ENCODE measurements at regions not wholly inside any gene's neighbourhood (a gene's known extent, or its start where the extent isn't known, plus 50 kb on each side); places are given as distances from the start of the nearest gene placed in this dataset.

DNA sequence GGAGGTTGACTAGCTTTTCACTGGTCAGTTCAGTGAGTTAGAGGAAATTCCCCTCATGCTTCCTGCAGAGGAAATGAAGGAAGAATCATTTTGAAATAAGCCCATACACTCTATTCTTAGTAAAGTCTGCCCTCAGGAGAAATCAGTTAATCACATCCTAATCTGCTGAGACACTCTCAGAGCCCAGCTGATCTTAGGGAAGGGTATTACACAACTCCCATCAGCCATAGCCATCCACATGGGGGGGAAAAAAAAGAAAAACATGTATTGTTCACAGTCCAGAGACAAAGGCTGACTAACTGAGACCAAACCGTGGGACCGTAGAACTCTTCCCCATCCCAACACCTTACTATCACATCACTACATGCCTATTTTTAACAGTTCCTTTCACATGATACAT, 722.3 kb downstream of the CDH8 start:
- DNase-seq = no peak

DNA sequence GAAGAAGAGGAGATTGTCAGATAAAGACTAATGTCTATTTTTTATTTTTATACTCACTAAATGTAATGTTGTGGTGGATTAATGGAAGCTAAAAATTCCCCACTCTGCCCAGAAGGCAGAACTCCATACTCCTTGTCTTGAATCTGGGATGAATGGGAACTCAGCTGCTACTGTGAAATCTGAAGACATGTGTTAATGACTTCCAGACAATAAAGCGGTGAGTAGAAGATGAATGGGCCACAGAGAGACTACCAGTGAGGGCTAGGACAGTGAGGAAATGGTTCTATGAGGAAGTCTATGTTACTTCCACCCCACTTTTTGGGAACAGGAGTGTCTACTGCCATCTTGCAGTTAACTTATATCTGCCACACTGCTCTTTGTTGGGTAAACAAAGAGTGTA, 726.9 kb downstream of the CDH8 start:
- DNase-seq = no peak

GRCh38 chr16:61306204-61306603, 730.0 kb downstream of the CDH8 start:
- DNase-seq = no peak

GRCh38 chr16:61296814-61297213, 739.4 kb downstream of the CDH8 start:
- DNase-seq = no peak

DNA sequence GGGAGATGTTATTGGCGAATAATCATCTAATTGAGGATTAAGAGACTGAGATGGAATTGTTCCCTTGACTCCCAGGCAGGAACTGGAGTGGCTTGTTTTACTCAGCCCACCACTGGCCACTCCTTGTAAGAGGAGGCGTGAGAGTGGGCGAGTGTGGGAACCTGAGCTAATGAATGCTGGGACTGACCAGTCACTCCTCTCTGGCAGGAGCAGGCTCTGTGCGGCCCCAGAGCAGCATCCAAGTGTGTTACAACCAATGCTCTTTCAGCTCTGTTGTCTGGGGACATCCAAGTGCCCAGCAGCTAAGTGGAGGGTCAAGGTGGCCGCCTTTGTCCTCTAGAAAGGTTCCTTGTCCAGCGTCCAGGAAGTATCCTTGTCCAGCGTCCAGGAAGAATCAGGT, 739.9 kb downstream of the CDH8 start:
- no peak for DNase-seq

GRCh38 chr16:61295311-61295710, 740.9 kb downstream of the CDH8 start:
- DNase-seq = no peak

DNA sequence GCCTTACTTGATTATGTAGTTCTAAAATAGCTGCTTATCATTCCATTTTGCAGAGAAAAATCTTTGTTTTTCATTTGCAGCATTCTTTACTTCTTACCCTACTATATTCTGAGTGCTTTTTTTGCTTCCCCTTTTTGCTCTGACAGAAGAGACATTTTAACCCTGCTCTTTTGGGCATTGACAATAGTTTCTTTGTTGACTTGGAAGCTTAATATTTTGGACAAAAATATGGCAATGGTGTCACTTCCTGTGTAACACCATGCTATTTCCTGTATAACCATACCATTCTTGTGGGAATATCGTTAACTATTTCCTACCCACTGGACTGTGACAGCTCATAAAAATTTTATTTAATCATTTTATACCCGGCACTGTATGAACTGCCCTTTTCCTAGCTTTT, 747.1 kb downstream of the CDH8 start:
- no peak for DNase-seq

GRCh38 chr16:61277849-61278248, 758.4 kb downstream of the CDH8 start:
- no peak for DNase-seq

GRCh38 chr16:61274211-61274610, 762.0 kb downstream of the CDH8 start:
- no peak for DNase-seq

GRCh38 chr16:61270726-61271125, 765.5 kb downstream of the CDH8 start:
- DNase-seq = no peak

DNA sequence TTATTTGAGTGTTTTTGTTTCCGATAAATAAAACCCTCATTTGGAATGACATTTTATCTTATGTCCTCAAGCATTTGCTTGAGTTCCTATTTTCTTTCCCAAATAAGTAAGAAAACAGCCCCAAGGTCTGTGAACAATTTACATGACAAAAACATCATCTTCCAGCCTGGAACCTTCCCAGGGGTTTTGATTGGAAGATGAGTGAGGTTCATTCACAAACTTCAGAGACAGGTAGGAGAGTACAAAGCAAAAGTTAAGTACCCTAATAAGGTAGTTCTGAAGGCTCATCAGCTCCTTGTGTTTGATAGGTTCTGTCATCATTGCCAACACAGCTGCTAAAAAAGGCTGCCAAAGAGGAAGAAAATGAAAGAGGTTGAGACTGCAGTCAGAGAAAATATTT, 772.8 kb downstream of the CDH8 start:
- no peak for DNase-seq

GRCh38 chr16:61261315-61261714, 774.9 kb downstream of the CDH8 start:
- no peak for DNase-seq

DNA sequence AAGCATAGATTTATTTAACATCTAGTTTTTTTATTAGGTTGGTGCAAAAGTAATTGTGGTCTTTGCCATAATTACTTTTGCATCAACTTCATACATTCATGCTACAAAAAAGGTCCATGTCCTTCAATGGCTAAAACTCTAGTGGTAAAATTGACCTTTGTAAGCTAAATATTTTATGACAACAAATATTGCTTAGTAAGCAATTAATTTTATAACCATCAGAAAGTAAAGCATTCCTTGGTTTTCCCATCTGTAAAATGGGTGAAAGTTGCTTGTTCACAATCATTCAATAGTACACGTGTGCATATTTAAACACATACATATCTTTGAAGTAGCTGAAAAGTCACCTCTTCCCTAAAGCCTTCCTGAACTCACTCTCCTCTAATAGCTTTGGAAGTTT, 789.6 kb downstream of the CDH8 start:
- DNase-seq = no peak

DNA sequence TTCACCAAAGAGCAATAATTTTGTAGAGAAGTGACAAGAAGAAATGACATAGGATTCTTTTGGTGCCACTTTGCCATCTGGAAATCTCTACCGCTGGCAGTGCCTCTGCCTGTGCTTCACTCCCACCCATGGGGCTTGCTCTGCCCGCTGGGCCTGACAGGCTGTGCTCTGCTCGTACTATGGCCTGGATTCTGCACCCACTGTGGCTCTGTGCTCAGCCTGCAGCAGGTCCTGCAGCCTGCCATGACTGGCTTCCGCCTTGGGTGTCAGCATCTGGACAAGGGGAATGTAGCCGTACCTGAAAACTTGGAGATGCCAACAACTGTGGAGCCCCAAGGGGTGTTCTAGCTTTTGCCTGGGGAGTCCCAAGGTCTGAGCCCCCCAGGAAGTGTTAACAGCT, 792.3 kb downstream of the CDH8 start:
- DNase-seq = no peak

DNA sequence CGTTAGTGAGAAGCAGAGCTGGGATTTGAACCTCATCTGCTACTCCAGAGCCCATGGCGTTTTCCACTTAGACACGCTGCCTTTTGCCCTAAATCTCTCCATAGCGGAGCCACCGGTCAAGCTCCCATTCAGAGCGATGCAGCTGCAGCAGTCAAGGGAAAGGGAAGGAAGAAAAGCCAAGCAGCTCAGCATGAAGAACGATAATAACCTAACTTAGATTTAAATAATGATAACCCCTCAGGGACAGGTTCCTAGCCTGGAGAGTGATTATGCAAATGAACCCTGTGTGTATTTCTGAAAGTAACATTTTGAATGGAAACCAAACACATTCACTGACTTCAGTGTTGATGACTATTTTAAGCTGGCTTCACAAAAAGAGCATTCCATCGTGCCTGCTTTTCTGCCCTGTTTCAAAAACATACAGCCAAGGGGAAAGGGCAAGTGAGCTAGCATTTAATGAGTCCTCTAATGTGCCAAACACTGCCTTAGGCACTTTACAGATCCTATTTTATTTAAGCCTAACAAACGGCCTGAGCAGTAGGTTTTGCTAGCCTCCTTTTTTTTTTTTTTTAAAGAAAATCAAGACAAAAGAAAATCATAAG, 798.3 kb downstream of the CDH8 start:
- no peak for DNase-seq

DNA sequence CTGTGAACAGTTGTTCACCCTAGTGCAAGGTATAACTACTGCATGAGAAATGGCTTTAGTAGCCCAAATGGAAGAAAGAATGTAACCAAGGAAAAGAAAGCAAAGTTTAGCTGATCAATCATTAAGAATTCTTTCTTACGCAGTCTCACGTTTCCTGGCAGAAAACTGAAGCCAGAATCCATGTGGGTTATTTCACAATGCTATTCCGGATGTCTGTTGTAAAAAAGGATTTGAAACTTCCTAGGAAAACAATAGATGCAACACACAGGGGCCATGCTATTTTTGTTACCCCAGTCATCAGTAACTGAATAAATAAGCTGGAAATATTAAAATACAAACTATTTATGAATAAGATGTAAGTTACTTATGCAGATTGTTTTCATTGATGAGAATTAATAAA, 802.5 kb downstream of the CDH8 start:
- DNase-seq = no peak

- DNase-seq = no peak
Measured at GRCh38 chr16:61228371-61228770, 807.9 kb downstream of the CDH8 start.

DNA sequence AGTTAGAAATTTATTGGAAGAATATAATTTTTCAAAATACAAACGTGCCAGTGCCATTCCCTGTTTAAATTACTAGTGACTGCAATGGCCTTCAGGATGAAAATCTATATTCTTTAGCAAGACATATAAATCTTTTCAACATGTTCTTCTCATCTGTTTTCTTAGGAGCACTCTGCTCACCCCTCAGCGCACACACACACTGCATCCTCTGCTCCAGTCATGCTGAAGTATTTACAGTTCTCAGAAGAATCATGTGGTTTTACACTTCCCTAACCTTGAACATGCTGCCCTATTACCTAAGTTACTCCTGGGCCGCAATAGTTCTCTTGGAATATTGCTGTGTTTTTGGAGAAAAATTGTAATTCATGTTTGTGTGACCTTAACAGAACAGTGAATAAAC, 820.6 kb downstream of the CDH8 start:
- no peak for DNase-seq

GRCh38 chr16:61214780-61215179, 821.5 kb downstream of the CDH8 start:
- no peak for DNase-seq

- DNase-seq = no peak
Measured at GRCh38 chr16:61210076-61210475, 826.2 kb downstream of the CDH8 start.

- no peak for DNase-seq
Measured at GRCh38 chr16:61195006-61195405, 841.2 kb downstream of the CDH8 start.

DNA sequence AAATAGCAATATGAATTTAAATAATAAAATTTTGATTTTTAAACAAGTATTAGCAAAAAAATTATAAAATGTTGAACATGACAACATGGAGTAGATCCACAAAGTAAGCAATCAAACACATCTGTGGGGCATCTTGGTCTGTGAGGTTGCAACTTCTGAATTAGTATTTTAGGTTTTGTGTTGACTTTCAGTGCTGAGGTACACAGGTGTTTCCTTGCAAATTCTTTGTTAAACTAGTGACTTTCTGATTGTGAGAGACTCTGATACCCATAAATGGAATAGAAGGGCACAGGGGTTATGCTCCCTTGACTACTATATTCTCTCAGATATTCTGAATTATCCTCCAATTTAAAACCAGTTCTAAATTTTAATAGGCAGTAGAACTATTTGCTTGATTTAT, 841.7 kb downstream of the CDH8 start:
- DNase-seq = no peak

DNA sequence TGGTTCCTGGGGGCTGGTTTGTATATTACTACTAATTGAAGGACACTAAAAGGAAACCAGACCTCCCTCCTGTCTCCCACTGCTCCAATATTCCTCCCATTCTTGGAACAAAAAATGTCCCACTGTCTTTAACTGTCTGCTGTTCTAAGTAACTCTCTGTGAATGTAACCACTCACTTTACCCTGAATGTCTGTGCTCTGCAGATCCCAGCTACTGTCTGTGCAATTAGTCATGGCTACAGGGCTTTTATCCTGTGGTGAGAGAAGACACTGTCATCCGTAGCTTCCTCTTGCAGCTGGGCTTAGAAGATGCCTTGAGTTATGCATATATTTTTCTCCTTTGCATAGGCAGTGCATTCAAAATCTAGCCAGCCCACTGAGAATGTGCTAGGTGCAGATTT, 853.8 kb downstream of the CDH8 start:
- no peak for DNase-seq

GRCh38 chr16:61181982-61182381, 854.3 kb downstream of the CDH8 start:
- no peak for DNase-seq

DNA sequence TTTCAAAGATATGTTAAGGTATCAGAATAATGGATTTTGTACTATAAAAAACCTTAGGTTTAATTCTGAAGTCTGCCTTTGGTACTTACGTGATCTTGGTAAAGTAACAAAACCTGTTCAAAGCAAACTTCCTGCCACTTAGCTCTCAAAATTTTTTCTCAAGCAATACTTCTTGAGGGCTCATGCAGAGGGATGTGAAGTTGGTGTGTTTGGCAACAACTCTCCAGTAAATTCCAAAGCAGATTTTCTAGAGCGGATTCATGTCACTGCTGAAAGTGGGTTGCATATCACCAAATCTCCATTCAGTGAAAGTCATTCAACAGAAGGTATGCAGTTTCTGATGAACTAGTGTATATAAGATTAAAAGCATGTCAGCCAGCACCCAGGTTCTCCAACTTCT, 856.7 kb downstream of the CDH8 start:
- DNase-seq = no peak

- DNase-seq = no peak
Measured at GRCh38 chr16:61165797-61166196, 870.4 kb downstream of the CDH8 start.

All from stimulated activated CD8-positive, alpha-beta memory T cell treated with anti-CD3 and anti-CD28 coated beads, Interleukin-4, amount 100 ng/mL, for 48 hours (primary cell).